RWPE2 (cell line): ENCODE measurements at regions not wholly inside any gene's neighbourhood (a gene's known extent, or its start where the extent isn't known, plus 50 kb on each side); places are given as distances from the start of the nearest gene placed in this dataset.
"Not testable (repeated sequence)": the region's sequence is repeated elsewhere in the genome, so short reads cannot be mapped to it uniquely, and the experiment has no call there.

Source experiments
- ATAC-seq: fragments of 200-7000 bp; cut with Tn5 transposase; 3 replicates; pipeline ENCODE4 v1.9.1; 2021; ENCODE audit warnings: low read depth
- DNase-seq: peaks from one replicate; pipeline ENCODE4 v3.0.0-alpha.2; 2020; ENCODE audit warnings: low spot score
- H3K27ac ChIP-seq: fragments of 450-650 bp; 2 replicates; pipeline ENCODE4 v1.5.1; 2017; ENCODE audit warnings: mild to moderate bottlenecking; ENCODE audit not compliant: poor library complexity, severe bottlenecking
- H3K27me3 ChIP-seq: fragments of 250-450 bp; sonication (Bioruptor Pico); 2 replicates; pipeline ENCODE4 v1.5.1; 2021; ENCODE audit warnings: mild to moderate bottlenecking, moderate library complexity; ENCODE audit not compliant: insufficient read depth, poor library complexity, severe bottlenecking
- H3K36me3 ChIP-seq: fragments of 250-450 bp; sonication (Bioruptor Pico); 2 replicates; pipeline ENCODE4 v1.5.1; 2020; ENCODE audit warnings: low read depth, mild to moderate bottlenecking, moderate library complexity
- H3K4me1 ChIP-seq: fragments of 250-450 bp; sonication (Bioruptor Pico); 2 replicates; pipeline ENCODE4 v1.5.1; 2021; ENCODE audit warnings: mild to moderate bottlenecking, moderate library complexity; ENCODE audit not compliant: insufficient read depth, poor library complexity, severe bottlenecking
- H3K4me3 ChIP-seq: fragments of 250-450 bp; sonication (Bioruptor Pico); 2 replicates; pipeline ENCODE4 v1.5.1; 2021; ENCODE audit warnings: mild to moderate bottlenecking, moderate library complexity; ENCODE audit not compliant: severe bottlenecking
- H3K9me3 ChIP-seq: fragments of 250-450 bp; sonication (Bioruptor Pico); 2 replicates; pipeline ENCODE4 v1.5.1; 2021; ENCODE audit warnings: mild to moderate bottlenecking, moderate library complexity; ENCODE audit not compliant: severe bottlenecking
- TF ChIP-seq, protein P1 (sequence below): fragments of 450-650 bp; IDR thresholded peaks from one replicate; pipeline ENCODE4 v1.5.1; 2017; ENCODE audit warnings: mild to moderate bottlenecking, moderate library complexity; ENCODE audit not compliant: poor library complexity, severe bottlenecking

DNA sequence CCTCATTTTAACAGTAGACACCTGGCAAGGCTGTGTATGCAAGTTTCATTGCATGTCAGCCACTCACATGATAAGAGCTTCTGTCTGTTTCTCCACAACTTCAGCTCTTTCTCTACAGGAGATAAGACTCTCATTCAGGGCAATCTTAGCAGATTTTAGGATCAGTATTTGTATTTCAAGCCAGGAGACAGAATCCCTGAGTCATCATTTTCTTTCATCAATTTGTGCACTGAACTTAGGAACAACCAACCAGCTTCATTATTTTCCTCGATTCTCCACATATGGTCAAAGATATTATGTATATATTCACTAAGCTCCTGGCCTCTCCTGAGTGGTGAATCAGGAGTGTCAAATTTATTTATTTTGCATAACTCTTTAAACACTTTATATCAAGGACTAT is 181.8 kb upstream of the CCNH start:
- Histone ChIP-seq H3K4me3 (no peak overlapping the region), H3K27ac (no peak overlapping the region), H3K9me3 (no peaks in the 10 kb centered on the region), H3K36me3 (no peaks in the 10 kb centered on the region), H3K27me3 (peaks cover 3% of the 10 kb centered on the region), H3K4me1 (no peaks in the 10 kb centered on the region)
- TF ChIP-seq, protein P1, sequence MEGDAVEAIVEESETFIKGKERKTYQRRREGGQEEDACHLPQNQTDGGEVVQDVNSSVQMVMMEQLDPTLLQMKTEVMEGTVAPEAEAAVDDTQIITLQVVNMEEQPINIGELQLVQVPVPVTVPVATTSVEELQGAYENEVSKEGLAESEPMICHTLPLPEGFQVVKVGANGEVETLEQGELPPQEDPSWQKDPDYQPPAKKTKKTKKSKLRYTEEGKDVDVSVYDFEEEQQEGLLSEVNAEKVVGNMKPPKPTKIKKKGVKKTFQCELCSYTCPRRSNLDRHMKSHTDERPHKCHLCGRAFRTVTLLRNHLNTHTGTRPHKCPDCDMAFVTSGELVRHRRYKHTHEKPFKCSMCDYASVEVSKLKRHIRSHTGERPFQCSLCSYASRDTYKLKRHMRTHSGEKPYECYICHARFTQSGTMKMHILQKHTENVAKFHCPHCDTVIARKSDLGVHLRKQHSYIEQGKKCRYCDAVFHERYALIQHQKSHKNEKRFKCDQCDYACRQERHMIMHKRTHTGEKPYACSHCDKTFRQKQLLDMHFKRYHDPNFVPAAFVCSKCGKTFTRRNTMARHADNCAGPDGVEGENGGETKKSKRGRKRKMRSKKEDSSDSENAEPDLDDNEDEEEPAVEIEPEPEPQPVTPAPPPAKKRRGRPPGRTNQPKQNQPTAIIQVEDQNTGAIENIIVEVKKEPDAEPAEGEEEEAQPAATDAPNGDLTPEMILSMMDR = no peak
- DNase-seq (no peak), ATAC-seq (no peak)

DNA sequence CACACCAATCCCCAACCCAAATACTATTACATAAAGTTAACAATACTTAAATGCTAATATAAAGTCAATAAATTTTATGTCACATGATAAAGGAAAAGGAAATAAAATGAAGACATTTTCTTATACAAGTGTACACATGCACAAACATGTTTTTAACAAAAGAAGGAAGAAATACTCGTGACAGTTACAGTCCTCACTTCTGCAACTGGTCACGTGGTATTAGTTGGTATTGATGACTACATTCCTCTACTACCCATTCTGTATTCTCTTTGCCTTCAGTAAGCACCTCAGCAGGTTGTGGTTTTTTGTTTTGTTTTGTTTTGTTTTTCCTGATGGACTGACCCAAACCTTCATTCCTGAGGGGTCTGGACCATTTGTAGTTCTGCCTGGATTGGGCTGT is 176.9 kb upstream of the CCNH start:
- TF ChIP-seq, protein P1 = no peak
- Histone ChIP-seq H3K27ac (no peak overlapping the region), H3K9me3 (no peaks in the 10 kb centered on the region), H3K4me1 (no peaks in the 10 kb centered on the region), H3K27me3 (no peaks in the 10 kb centered on the region), H3K36me3 (no peaks in the 10 kb centered on the region), H3K4me3 (no peak overlapping the region)
- DNase-seq (no peak), ATAC-seq (no peak)

DNA sequence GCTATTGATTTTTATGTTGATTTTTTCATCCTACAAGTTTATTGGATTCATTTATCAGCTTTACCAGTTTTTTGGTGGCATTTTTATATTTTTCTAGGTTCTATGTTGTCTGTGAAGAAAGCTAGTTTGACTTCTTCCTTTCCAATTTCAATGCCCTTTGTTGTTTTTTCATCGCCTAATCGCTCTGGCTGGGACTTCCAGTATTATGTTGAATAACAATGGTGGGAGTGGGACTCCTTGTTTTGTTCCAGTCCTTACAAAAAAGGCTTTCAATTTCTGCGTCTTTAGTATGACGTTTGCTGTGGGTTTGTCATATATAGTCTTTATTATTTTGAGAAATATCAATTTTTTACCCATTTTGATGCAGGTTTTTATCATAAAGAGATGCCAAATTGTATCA is 175.6 kb upstream of the CCNH start:
- H3K27ac ChIP-seq = no peak overlapping the region
- TF ChIP-seq, protein P1 = no peak
- no peaks in the 10 kb centered on the region for H3K27me3 ChIP-seq
- H3K4me1 ChIP-seq = no peaks in the 10 kb centered on the region
- H3K9me3 ChIP-seq = no peaks in the 10 kb centered on the region
- no peak overlapping the region for H3K4me3 ChIP-seq
- H3K36me3 ChIP-seq = no peaks in the 10 kb centered on the region
- DNase-seq (no peak), ATAC-seq (no peak)

DNA sequence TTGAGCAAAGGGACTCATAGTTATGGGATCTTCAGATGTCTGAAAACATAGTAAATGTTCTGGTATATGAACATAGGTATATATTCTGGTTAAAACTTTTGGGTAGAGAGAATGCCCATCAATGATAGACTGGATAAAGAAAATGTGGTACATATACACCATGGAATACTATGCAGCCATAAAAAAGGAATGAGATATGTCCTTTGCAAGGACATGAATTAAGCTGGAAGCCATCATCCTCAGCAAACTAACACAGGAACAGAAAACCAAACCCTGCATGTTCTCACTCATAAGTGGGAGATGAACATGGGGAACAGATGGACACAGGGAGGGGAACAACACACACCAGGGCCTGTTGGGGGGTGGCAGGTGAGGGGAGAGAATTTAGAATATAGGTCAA is 171.0 kb upstream of the CCNH start:
- H3K4me3 ChIP-seq, DNase-seq, H3K4me1 ChIP-seq, H3K27ac ChIP-seq, H3K27me3 ChIP-seq, H3K36me3 ChIP-seq, ATAC-seq, H3K9me3 ChIP-seq: not testable (repeated sequence)

DNA sequence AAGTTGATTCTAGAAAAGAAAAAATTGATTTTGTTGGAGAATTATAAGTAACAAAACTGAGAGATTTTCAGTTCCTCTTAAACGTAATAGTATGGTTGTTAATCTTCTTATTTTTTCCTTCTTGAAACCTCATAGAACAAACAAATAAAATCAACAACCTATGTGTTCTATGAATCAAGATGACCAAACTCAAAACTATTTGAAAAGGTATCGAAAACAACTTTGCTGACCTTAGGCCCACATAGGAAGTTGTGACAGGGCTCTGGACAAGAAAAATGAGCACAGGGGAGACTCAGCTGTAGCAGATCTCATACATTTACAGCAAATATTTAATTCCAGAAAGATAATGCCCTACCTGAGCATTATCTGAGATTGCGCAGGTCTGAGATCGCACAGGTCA is 169.4 kb upstream of the CCNH start:
- H3K36me3 ChIP-seq = no peaks in the 10 kb centered on the region
- no peaks in the 10 kb centered on the region for H3K27me3 ChIP-seq
- H3K4me1 ChIP-seq = no peaks in the 10 kb centered on the region
- no peak overlapping the region for H3K27ac ChIP-seq
- TF ChIP-seq, protein P1 = no peak
- H3K9me3 ChIP-seq = no peaks in the 10 kb centered on the region
- no peak for DNase-seq
- no peak overlapping the region for H3K4me3 ChIP-seq
- ATAC-seq = no peak
